HepG2 (cell line): ENCODE measurements at regions not wholly inside any gene's neighbourhood (a gene's known extent, or its start where the extent isn't known, plus 50 kb on each side); places are given as distances from the start of the nearest gene placed in this dataset.

ENCODE experiments used
- ADNP ChIP-seq: sonication (generic); formaldehyde crosslinking; IDR thresholded peaks from 2 replicates; pipeline ENCODE4 v1.4.0; 2020; ENCODE audit warnings: missing genetic modification reagents
- POLR2A ChIP-seq, 2 experiments: IDR thresholded peaks; 2 replicates each; pipeline ENCODE4 v1.6.1; 2011; ENCODE audit warnings: low read depth in 2 of 2, low read length in 2 of 2, mild to moderate bottlenecking in 1 of 2, moderate library complexity in 1 of 2; ENCODE audit not compliant: insufficient read depth in 1 of 2
- RAD21 ChIP-seq: fragments of 450-650 bp; formaldehyde crosslinking; IDR thresholded peaks from 2 replicates; pipeline ENCODE4 v1.5.0; 2020; ENCODE audit warnings: mild to moderate bottlenecking
- ZFP62 ChIP-seq: sonication (generic); formaldehyde crosslinking; IDR thresholded peaks from 2 replicates; pipeline ENCODE4 v1.4.0; 2020; ENCODE audit warnings: missing genetic modification reagents
- ZNF292 ChIP-seq: sonication (generic); formaldehyde crosslinking; IDR thresholded peaks from 2 replicates; pipeline ENCODE4 v1.8.1; 2022; ENCODE audit warnings: mild to moderate bottlenecking, low read depth, missing genetic modification reagents, borderline replicate concordance
- ZNF784 ChIP-seq: sonication (generic); formaldehyde crosslinking; IDR thresholded peaks from 2 replicates; pipeline ENCODE4 v1.5.1; 2020; ENCODE audit warnings: missing genetic modification reagents, mild to moderate bottlenecking, borderline replicate concordance

DNA sequence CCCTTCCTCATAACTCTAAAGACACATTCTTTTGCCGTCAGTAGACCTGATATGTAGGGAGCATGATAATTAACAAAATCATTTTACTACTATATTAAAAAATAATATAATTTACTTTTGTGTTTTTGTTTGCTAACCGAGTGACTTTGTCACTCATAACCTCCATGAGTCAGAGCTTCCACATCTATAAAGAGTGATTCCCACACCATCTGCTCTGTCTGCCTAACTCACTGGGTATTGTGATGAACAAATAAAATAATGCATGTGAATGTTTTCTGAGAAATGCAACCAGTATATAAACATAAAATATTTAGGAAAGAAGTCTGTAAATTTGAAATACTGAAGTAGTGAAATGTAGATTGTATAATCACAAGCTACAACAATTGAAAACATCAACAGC lies 123.4 kb upstream of the DSEL start:
- TF ChIP-seq ZNF292 (CRISPR knock-in tag) (no peak), ZFP62 (CRISPR knock-in tag) (no peak), POLR2A (IDR thresholded peaks at IDR 0.05; ENCODE audit: insufficient read depth in 1 of 2, low read depth in 2 of 2, low read length in 2 of 2) (no peak), ADNP (CRISPR knock-in tag) (no peak), ZNF784 (CRISPR knock-in tag) (no peak), RAD21 (CRISPR knock-in tag) (no peak)
